ENCODE measurements at regions not wholly inside any gene's neighbourhood (a gene's known extent, or its start where the extent isn't known, plus 50 kb on each side); places are given as distances from the start of the nearest gene placed in this dataset.
A peak's percentile ranks its signal among the peaks of the same experiment; 100 is the strongest.

DNA sequence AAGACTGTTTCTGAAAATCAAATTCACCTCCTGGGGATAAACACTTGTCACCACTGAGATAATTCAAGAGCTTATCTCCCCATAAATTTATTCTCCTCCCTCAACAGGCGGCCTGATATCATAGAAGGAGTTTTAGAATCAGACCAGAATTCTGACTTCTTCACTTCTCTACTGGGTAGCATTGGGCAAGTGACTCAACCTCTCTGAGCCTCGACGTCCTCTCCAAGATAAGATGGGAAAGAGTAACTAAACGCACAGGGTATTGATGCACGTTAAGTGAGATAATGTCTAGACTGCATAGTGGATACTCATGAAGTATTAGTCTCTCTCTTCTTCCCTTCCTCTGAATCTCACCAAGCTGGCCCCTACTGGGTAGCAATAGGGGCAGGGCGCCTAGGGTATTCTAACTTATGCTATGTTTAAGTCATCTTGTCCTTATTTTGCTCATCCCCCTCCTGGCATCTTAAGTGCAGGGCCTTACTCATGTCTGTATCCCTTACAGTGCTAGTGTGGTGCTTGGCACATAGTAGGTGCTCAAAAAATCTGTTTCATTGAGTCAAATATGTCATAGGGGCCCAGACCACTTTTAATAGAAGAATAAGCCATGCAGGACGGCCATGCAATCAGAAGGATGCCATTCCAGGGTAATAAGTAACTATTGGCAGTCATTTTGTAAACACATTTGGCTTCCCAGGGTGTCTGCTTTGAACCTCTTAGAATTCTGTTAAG, 476.4 kb upstream of the CCL2 start:
- no peak for DNase-seq (ENCODE audit: low spot score)

DNA sequence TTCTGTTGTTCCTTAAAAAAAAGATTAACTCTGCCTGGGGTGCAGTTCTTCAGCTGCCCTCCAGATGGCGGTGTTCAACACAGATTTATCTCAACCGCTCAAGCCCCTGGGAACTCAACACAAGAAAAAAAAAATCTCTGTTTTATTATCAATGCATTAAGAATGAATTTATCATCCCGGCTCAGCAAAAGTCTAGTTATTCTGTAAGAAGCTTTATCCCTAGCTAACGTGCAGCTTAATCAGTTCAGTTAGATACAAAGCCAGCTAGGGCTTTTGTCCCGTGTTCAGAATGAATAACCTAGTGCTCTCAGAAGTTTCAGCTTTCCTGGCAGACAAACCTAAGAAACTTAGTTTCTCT, 475.9 kb upstream of the CCL2 start:
- DNase-seq (ENCODE audit: low spot score): peak; percentile 85

DNA sequence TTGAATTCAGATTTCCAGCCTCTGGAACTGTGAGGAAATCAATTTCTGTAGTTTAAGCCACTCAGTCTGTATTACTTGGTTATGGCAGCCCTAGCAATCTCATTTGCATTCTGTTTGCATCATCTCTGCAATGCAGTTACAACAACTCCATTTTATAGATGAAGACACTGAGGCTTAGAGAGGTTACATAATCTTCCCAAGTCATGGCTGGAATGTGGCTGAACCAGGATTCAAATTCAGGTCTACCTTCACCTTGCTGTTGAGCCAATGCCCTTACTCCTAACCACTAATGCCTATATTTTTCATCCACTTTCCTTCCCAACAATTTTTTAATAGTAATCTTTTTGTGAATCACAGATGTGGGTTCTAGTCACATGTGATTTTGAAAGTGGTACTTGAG, 469.8 kb upstream of the CCL2 start:
- no peak for DNase-seq (ENCODE audit: low spot score)

DNA sequence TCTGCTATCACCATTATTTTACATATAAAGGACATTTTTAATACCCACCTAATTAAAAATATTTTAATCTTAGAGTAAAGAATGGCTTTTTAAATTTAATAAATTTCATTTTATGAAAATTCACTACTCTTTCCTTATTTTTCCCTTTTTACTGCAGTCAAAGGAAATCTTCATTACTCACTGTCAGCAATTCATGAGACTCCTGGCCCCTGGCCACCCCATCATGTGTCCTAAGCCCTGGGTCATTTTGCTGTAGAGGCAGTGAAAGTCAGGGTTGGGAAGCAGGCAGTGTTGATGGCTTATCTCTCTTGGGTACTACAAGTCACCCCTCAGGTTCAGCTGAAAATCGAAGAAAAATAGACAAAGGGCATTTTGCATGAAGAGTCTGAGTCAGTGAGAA, 468.6 kb upstream of the CCL2 start:
- DNase-seq (ENCODE audit: low spot score): no peak

DNA sequence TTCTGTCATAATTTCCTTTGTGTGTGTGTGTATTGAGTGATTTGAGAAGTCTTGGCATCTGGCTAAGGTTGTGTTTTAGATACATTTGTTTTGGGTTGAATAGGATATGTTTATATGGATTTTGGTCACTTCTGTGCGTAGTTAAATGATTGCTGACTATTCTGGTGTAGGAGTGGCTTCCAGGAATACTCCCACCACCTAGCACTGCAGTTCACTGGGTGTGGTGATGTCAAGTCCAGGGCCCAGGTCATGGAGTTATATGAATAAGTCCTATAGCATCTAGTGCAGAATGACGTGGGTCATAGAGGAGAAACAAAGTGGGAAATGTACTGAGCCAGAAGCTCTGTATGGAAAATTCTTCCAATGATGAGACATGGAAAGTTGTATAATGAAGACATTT, 465.4 kb upstream of the CCL2 start:
- no peak for DNase-seq (ENCODE audit: low spot score)

DNA sequence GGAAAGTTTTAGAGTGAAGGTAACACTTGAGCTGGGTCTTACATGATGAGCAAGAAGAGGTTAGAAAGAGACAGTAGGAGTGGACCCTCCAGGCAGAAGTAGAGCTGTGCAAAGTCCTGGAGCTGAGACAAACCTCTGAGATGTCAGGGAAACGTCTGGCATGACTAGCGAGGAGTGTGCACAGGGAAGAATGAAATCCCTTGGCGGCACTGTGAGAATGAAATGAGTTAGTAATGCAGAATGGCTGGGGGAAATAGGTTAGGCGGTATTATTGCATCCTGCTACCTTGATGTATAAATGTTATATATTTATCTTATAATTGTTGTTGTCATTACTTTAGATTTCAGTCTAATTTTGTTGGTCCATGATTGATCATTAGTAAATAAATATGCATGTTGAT, 457.9 kb upstream of the CCL2 start:
- no peak for DNase-seq (ENCODE audit: low spot score)

DNA sequence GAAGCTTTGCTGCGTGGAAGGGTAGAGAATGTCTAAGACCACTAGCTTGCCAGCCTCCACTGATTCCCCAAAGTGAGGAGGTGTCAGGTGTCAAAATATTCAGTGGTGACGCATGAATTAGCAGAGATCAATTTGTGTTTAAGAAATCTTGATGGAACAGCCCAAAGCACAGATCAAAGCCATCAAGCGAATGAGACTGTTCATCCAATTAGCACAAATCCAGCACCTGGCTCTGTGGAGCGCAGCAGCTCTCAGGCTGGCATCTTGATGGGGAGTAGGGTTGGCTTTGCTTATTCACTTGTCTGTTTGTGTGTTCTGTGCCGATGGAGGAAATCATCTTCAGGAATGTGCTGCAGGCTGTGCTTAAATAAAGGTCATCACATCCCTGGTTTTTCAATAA, 456.8 kb upstream of the CCL2 start:
- no peak for DNase-seq (ENCODE audit: low spot score)

DNA sequence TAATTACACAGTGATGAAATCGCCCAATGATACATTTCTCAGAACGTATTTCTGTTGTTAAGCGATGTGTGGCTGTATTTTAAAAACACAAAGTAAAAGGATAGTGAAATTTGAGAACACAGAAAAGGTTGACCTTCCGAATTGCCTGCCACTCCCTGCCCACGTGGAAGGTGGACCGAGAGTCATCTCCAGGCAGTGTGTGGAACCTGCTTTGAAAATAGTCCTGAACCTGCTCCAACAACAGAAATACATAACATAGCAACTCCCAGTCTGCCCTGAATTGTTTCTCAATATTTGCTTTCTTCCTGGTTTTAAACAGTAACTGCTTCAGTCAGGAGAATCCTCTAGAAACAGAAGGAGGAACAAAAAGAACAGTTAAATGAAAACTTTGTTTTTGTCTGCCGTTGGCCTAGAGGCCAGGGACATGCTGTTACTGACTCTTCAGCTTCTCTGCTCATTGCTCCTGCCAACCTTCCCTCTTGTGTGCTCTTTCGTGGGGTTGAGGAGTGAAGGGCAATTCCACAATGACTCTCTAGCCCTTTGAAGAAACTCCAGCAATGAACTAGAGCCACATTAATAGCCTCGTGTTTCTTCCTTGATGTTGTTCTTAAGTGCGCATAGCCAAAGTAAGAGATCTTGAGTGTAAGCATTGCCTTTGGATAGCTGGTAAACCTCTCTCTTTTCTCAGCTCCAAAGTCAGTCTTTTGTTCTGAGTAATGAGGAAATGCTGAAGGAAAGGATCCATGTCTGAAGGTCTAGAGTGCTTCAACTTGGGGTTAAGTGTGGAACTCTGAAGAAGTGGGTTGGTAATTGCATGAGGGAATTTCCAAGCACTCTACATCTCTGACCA, 452.5 kb upstream of the CCL2 start:
- no peak for DNase-seq (ENCODE audit: low spot score)

DNA sequence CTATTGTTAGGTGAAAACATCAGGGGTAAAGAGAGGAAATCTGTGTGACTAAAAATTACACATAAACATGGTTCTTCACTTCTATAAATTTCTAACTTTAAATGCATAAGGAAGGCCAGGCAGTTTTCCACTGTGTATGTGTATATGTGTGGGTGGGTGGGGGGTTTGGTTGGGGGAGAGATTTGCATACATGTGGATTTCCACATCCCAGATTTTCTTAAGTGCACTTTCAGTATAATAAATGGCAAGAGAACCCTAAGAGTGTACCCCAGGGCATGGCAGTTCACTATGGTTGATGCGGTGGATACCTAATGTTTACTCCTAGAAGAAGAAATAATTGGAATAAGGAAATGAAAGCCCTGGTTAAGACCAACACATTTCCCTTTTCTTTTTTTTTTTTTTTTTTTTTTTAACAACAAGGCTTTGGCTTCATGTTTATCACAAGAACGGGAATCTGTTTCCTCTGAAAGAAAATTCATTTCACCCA, 451.8 kb upstream of the CCL2 start:
- no peak for DNase-seq (ENCODE audit: low spot score)

DNA sequence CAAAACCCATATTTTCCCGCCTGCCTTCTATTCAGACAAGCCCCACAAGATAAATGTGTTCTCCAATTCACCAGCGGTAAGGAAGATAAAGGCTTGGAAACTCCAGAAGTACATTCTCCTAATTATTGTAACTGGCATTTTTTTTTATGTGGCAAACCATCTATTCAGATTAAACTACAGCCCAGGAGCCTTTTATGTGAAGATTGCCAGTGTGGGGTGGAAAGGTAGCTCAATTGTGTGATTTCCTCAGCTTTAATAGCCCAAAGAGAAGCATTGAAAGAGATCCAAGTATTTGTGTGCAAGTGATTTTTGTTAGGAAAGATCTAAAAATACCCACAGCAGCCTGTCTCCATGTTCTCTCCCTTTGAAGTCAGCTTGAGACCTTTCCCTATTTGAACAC, 451.4 kb upstream of the CCL2 start:
- DNase-seq (ENCODE audit: low spot score): no peak

DNA sequence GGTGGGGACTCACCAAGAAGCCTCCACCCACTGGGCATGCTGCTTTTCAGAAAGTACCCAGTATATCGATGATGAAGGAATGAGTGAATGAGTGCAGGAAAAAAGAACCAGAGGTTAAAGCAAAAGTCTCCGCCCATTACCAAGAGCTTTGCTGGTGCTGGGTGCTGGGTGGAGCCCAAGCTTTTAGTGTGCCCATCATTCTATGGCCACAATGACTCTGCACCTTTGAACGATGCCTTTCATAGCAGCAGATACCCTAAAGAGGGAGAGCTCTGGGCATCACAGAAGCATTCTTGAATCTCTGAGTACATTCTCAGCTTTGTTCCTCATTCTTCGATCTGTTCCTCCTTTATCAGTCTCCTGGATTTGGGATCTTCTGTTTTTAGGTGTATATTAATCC, 450.7 kb upstream of the CCL2 start:
- DNase-seq (ENCODE audit: low spot score): no peak

DNA sequence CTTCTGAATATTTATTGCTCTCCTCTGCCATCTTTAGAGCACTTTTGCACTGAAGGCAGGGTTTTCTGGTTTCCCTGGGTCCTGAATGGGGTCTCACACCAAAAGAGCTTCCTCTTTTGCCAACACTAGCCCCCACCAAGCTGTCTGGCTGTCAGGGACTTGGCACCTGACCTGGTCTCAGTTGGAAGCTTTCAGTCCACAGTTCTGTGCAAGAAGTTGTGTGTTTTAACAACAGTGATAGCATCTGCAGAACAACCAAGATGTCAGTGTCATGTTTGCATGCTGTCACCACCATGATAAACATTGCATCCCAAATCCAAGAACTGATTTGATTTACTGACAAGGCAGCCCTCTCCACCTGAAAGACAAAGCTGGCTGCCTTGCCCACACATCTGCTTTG, 448.5 kb upstream of the CCL2 start:
- DNase-seq (ENCODE audit: low spot score): no peak

DNA sequence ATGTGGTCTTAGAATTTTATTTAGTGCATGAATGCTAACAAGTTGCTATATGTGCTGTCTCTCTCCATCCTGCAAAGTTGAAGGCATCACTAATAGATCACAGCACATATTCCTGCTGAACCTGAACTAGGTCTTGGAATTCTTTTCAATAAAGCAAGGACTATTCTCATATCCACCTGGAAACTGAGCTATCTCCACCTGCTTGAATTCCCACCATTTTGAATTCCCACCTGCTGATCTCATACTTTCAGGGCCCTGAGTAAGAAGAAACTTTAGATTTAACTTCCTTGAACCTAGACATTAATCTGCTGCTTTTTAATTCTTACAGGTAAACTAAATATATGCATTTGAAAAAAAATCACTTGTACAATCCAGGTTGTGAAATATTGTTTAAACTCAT, 445.3 kb upstream of the CCL2 start:
- DNase-seq (ENCODE audit: low spot score): no peak

DNA sequence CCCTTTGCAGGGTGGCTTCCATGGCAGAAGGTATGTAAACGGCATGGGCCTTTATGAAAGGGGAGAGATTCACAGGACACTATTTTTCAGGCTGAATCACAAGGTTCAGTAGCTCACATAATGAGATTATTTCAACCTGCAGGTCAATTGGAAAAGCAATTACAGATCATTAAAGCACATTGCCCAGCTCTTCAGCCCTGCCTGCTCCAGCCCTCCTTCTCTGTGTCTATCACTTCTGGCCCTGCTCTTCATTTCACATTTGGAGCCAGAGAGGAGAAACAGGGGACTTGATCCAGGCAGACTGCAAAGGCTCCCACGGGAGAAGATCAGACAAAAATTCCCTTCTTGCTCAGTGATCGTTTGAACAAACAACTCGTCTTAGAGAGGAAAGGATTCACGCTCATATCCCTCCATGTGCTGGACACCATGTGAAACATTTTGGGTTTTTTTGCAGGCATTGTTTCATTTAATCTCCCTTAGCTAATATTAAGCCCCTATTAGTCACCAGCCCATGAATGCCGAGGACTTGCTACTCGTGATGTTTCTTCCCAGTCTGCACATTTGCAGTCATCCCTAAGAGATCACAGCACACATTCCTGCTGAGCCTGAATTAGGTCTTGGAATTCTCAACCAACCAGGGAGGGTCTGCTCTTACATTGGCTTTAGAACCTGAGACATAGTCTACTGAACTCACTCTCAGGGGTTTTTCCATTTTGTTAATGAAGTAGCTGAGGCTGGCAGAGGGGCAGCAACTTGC, 443.9 kb upstream of the CCL2 start:
- DNase-seq (ENCODE audit: low spot score): no peak

DNA sequence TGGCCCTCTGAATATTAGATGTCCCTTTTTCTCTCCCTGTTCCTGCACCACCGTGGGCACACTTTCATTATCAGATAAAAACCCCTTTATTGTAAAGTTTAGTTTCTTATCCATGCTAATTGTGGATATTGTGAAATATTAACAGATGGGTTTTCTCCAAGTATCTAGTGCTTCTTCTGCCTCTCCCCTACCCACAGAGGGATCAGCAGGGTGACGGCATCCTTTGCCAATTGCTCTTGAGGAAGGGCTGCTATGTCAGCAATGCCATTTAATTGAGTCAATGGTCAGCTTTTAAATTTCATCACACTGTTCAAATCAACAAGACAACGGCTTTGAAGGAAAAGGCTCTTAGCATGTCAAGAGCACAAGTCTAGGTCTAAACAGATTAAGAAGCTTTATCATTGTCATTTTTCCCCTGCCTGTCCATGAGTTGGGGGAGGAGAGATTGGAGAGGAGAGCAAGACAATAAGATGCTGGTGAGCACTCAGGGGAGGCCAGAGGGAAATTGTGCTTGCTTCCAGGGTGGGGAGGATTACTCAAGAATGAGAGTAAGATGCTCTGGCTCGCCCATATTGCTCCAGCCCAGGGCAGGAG, 443.0 kb upstream of the CCL2 start:
- DNase-seq (ENCODE audit: low spot score): no peak

DNA sequence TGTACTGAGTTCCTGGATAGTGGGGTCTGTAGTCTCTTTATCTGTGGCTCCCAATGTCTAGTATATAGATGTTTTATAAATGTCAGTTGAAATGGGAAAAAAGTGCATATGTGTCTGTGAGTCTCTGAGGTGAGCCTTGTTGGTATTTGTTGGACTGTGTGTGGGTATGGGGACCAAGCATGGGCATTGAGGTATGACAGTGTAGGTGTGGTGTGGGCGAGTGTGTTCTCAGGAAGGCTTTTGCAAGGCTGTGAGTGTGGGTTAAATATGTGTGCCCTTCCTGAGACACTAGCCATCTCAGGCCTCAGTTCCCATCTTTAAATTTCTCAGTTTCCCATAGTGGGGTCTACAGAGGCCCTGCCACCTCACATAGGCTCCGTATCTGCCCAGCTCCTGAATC, 440.2 kb upstream of the CCL2 start:
- DNase-seq (ENCODE audit: low spot score): no peak

DNA sequence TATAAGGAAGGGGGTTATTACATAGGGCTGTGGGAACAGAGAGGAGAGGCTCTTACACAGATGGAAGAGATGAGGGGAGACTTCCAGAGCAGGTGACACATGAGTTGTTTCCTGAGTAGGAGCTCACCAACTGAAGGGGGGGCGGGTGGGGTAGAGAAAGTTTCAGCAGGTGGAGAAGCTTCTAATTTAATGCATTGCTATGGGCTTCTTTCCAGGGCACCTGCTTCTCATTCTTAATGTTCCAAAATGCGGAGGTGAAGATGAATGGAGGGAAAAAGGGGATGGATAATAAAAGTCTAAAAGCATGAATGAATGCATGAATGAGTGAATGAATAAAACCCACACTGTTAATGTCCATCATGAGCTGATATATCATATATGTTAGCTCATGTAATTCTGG, 439.0 kb upstream of the CCL2 start:
- DNase-seq (ENCODE audit: low spot score): no peak

DNA sequence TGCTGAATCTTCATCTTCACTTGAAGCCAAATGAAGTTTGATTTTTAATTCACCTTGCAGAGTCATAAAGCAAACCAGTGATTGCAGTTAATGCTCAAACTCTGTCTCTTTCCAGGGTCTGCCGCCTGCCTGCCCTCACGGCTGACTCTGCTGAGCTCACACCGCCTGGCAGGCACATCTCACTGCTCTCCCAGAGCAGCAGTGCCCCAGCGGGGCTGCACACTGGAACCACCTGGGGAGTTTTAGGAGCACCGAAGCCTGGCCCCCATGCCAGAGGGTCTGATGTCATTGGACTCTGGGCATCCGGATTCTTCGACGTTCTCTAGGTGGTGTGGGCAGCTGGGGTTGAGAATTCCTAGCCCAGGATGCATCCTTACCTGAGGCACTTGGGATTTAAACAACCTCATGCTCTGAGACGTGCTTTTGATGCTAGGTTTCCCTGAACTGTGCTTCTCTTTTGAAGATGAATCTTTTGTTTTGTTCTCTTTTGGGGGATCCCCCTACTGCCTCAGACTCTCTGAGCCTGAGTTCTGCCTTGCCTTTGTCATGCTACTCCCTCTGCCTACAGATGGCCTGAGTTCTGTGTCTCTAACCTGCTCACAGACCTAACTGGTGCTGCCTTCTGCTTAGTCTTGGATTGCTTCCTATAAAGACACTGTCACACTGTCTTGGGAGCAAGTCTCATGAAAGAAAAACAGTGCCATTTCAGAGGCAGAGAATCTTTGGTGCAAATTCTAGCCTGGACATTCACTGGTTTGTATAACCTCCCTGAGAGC, 438.1 kb upstream of the CCL2 start:
- no peak for DNase-seq (ENCODE audit: low spot score)

DNA sequence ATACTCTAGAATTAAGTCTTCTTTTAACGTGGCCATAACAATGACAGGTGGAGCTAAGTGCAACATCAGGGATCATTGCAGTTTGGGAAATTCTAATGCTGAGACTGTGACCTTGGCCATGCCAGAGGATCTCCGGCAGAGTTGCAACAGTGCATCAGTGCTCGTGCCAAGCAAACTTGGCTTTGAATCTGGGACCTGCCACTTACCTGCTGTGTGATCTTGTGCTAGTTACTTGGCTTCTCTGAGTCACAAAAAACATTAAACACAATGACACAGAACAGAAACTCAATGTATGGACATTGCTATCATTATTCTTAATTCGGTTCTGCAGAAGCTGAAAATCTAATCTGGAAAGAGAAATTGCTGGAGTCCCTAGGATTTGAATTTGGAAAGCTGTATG, 435.5 kb upstream of the CCL2 start:
- DNase-seq (ENCODE audit: low spot score): no peak

DNA sequence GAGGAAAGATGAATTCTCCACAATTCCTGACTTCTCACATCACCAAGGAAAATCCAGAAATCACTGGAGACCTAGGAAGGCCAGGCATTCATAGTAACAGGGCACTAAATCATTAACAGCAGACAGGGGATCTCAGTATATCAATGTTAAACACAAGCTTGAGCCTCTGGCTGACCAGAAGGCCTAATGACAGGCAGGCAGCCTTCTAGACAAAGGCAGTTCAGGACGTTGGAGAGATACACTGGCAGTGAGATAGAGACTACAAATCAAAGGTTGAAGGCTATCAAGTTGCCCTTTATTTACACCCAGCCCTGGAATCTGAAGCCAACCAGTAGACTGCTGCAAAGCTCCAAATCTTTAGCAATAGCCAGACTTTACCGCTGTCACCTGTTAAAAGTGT, 422.8 kb upstream of the CCL2 start:
- peak; percentile 26 for DNase-seq (ENCODE audit: low spot score)

DNA sequence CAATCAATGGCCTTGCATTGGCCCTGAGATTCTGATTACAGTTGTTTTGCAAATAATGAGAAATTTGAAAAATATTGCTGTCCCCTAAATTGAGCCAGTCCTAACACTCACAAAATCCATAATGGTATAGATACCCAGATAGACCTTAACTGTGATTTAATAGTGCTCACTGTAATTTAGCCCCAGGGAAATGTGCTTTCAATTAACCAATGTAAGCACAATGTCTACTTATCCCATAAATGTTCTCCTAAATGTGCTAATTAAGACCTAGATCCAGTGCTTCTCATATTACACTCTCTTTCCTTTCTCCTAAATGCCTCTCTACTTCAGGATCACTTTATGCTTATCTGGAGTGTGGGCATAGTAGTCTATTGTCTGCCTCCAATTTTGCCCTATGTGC, 417.8 kb upstream of the CCL2 start:
- DNase-seq (ENCODE audit: low spot score): no peak

DNA sequence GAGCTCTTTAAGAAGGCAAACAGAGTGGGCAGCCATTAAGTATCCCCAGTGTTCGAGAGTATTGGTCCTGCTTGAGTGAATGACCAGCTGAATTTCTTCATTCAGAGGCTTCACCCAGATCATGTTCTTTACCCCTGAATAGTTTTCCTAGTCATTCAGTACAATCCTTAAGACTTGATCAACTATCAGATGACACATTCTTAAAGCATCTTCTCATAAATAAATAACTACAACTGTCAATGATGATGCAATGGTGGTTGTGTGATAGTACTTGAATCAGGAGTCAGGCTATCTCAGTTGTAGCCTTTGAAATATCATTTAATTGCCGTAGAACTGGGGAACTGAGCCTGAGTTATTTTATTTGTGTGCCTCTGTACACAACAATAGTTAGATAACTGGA, 416.8 kb upstream of the CCL2 start:
- no peak for DNase-seq (ENCODE audit: low spot score)
